Glutamatergic neuron (in vitro differentiated cells): ENCODE measurements at regions not wholly inside any gene's neighbourhood (a gene's known extent, or its start where the extent isn't known, plus 50 kb on each side); places are given as distances from the start of the nearest gene placed in this dataset.

ENCODE experiments used
- DNase-seq: peaks from one replicate; pipeline ENCODE4 v3.0.0; 2022
- H3K27ac Mint-ChIP-seq: one replicate; pipeline ENCODE4 v1.8.0; 2020; ENCODE audit warnings: mild to moderate bottlenecking, mixed read lengths, inconsistent platforms; ENCODE audit not compliant: unreplicated experiment
- H3K27me3 Mint-ChIP-seq: one replicate; pipeline ENCODE4 v1.8.0; 2020; ENCODE audit warnings: mild to moderate bottlenecking, moderate library complexity, mixed read lengths, inconsistent platforms; ENCODE audit not compliant: unreplicated experiment
- H3K36me3 Mint-ChIP-seq: one replicate; pipeline ENCODE4 v1.8.0; 2020; ENCODE audit warnings: mild to moderate bottlenecking, mixed read lengths, inconsistent platforms; ENCODE audit not compliant: unreplicated experiment
- H3K4me1 Mint-ChIP-seq: one replicate; pipeline ENCODE4 v1.8.0; 2020; ENCODE audit warnings: mild to moderate bottlenecking, low read depth, mixed read lengths, inconsistent platforms; ENCODE audit not compliant: unreplicated experiment
- H3K4me3 Mint-ChIP-seq: one replicate; pipeline ENCODE4 v1.8.0; 2020; ENCODE audit warnings: mild to moderate bottlenecking, mixed read lengths, inconsistent platforms; ENCODE audit not compliant: unreplicated experiment
- H3K9me3 Mint-ChIP-seq: one replicate; pipeline ENCODE4 v1.8.0; 2020; ENCODE audit warnings: mild to moderate bottlenecking, moderate library complexity, mixed read lengths, inconsistent platforms; ENCODE audit not compliant: unreplicated experiment
- TF ChIP-seq, protein P1 (sequence below): fragments of 200-600 bp; sonication (generic); IDR thresholded peaks from one replicate; pipeline ENCODE4 v1.5.0; 2021; ENCODE audit not compliant: partially characterized antibody, unreplicated experiment

DNA sequence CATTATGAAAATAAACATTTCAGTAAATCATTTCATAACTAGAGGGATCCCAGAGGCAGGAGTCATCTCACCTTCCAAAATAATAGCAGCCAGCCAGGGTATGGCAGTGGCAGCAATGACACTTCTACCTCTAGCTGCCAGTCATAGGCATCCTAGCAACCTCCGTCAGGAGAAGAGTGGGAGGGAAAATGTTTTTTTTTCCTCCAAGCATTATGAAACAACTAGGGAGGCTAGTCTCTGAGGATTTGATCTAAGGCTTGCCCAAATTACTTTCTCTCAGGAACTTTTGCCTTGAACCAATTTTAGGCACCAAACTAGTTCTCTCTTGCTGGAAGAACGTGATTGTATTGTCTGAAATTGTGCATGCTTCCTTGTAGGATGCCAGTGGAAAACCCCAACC lies 208.7 kb upstream of the PREP start:
- peaks cover 3% of the 10 kb centered on the region for H3K4me1 Mint-ChIP-seq
- H3K9me3 Mint-ChIP-seq, result no peaks in the 10 kb centered on the region
- TF ChIP-seq, protein P1, sequence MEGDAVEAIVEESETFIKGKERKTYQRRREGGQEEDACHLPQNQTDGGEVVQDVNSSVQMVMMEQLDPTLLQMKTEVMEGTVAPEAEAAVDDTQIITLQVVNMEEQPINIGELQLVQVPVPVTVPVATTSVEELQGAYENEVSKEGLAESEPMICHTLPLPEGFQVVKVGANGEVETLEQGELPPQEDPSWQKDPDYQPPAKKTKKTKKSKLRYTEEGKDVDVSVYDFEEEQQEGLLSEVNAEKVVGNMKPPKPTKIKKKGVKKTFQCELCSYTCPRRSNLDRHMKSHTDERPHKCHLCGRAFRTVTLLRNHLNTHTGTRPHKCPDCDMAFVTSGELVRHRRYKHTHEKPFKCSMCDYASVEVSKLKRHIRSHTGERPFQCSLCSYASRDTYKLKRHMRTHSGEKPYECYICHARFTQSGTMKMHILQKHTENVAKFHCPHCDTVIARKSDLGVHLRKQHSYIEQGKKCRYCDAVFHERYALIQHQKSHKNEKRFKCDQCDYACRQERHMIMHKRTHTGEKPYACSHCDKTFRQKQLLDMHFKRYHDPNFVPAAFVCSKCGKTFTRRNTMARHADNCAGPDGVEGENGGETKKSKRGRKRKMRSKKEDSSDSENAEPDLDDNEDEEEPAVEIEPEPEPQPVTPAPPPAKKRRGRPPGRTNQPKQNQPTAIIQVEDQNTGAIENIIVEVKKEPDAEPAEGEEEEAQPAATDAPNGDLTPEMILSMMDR, result no peak
- DNase-seq, result no peak
- H3K27ac Mint-ChIP-seq, result no peak overlapping the region
- H3K4me3 Mint-ChIP-seq, result no peak overlapping the region
- H3K27me3 Mint-ChIP-seq, result no peaks in the 10 kb centered on the region
- no peaks in the 10 kb centered on the region for H3K36me3 Mint-ChIP-seq

DNA sequence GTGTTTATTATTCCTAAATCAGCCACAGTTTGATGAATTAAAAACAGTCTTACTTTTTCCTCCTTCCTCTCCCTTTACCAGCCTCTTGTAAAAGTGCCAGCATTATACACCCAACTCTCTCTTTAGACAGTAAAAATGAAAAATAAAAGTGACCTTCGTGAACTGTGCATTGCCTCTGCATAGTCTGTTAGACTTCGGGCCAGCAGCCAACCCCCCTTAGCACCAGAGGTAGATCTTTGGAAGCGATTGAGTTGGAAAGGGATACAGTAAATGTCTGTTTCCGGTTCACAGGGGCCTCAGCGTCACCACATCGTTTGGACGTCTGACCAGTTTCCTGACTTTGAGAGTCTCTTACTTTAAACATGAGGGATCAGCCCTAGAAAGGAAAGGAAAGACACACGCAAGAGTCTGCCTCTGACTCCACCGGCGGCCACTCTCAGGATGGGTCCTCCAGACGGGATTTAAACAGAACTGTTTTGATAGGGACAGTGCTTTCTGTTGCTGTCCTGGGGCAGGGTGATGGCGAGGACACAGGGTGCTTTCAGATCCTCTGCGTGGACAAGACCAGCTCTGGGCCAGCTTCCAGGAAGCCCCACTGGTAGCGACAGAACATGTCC lies 206.6 kb upstream of the PREP start:
- no peaks in the 10 kb centered on the region for H3K27me3 Mint-ChIP-seq
- peaks cover 5% of the 10 kb centered on the region for H3K4me1 Mint-ChIP-seq
- H3K9me3 Mint-ChIP-seq, result no peaks in the 10 kb centered on the region
- no peak overlapping the region for H3K4me3 Mint-ChIP-seq
- TF ChIP-seq, protein P1, result no peak
- H3K36me3 Mint-ChIP-seq, result peaks cover 5% of the 10 kb centered on the region
- DNase-seq, result no peak
- H3K27ac Mint-ChIP-seq, result no peak overlapping the region

DNA sequence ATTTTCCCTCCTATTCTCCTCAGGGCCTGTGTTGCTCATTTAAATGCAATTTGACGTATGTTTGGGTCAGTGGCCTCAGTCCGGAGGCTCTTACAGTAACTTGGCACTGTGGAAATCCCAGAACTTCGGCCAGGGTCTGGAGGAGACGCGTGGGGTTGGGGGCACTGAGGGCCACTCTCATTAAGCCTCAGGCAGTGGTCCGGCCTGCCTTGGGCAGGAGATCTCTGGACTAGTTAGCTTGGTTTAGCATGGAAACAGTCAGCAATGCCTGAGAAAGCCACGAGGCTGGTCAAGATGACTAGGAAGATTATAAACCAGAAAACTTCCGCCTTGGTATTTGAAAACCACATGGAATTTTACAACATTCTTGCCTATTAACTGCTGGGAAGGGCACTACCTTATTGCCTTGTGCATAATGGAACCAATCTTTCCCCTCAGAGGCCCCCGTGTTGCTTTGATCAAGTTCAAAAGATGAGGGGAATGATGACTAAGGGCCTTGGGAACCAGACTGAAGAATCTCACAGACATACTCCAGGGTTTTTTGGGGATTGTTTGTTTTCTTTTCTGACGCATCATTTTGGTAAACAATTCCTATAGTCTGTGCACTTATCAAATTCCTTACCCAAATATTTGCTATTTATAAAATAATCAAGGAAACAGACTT lies 206.0 kb upstream of the PREP start:
- Mint-ChIP-seq H3K4me1 (peaks cover 5% of the 10 kb centered on the region), H3K9me3 (no peaks in the 10 kb centered on the region), H3K27ac (no peak overlapping the region), H3K27me3 (no peaks in the 10 kb centered on the region), H3K36me3 (peaks cover 5% of the 10 kb centered on the region), H3K4me3 (no peak overlapping the region)
- TF ChIP-seq, protein P1, result no peak
- DNase-seq, result no peak

DNA sequence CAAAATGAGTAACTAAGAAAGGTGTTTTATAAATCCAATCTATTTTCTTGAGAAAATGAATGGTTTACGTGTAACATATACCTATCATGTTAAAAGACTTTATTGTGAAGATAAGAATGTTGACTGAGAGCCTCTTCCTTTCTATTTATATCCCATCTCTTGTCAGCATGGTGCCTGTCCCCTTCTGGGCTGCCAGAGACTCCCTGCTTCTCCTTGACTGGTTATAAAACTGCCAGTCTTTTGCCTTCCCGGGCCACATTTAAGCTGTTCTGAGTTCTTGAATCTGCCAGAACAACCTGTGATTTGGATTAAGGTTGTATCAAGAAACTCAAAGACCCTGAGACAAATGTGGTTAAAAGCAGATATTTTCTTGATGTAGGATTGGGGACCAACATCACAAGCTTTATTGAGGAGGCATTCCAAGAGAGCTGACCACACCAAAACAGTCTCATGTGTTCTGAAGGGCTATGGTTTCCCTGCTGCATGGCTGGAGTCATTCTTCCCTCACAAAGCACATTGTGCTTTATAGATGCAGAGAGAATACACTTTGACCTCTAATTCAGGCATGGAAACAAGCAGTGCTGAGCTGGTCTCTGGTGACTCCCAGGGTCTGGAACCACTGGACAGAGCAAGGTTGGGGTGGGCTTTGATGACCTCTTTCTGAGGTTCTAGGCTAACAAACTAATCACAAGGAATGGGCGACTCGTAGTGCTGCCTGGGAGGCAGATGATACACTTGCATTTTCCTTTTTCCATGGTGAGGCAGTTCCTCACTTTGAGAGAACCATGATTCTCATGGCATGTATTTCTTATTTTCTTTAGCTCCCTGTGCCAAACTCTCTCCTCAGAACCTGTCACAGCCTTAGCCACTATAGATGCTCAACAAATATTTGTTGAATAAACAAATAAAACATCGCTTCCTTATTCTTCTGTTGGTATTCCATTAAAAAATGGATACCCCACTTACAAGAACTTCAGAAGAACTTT lies 205.0 kb upstream of the PREP start:
- TF ChIP-seq, protein P1, result no peak
- Mint-ChIP-seq H3K4me3 (no peak overlapping the region), H3K27me3 (no peaks in the 10 kb centered on the region), H3K9me3 (no peaks in the 10 kb centered on the region), H3K36me3 (peaks cover 5% of the 10 kb centered on the region), H3K27ac (no peak overlapping the region), H3K4me1 (peaks cover 5% of the 10 kb centered on the region)
- DNase-seq, result no peak
